ENCODE measurements at regions not wholly inside any gene's neighbourhood (a gene's known extent, or its start where the extent isn't known, plus 50 kb on each side); places are given as distances from the start of the nearest gene placed in this dataset.

DNA sequence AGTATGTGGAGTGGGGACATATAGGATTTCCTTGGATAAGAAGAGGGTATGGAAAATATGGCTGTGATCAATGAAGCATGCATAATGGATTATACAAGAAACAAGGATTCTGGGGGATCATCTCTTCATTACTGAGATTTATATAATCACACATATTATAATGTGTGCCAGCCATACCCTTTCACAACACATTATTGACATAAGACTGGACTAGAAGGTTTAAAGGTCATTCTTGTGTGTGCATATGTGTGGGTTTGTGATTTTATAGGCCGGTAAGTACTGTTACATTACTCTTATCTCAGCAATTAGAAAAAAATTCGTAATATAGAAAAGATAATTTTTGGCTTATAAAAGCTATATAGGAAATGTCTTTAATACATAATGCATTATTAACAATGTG is 62.2 kb upstream of the DCC start:
- Histone ChIP-seq H3K4me3 (no peak overlapping the region), H3K4me2 (no peak overlapping the region), H3K9me3 (no peaks in the 10 kb centered on the region), H3K27ac (no peak overlapping the region), H3K4me1 (no peaks in the 10 kb centered on the region)
- TF ChIP-seq, protein P1, sequence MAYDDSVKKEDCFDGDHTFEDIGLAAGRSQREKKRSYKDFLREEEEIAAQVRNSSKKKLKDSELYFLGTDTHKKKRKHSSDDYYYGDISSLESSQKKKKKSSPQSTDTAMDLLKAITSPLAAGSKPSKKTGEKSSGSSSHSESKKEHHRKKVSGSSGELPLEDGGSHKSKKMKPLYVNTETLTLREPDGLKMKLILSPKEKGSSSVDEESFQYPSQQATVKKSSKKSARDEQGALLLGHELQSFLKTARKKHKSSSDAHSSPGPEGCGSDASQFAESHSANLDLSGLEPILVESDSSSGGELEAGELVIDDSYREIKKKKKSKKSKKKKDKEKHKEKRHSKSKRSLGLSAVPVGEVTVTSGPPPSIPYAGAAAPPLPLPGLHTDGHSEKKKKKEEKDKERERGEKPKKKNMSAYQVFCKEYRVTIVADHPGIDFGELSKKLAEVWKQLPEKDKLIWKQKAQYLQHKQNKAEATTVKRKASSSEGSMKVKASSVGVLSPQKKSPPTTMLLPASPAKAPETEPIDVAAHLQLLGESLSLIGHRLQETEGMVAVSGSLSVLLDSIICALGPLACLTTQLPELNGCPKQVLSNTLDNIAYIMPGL (CRISPR knock-in tag; IDR thresholded peaks at IDR 0.05; ENCODE audit: borderline replicate concordance), result no peak
- TF ChIP-seq KDM1A (IDR thresholded peaks at IDR 0.05; ENCODE audit: low read depth), result no peak
- TF ChIP-seq KDM5A (IDR thresholded peaks at IDR 0.05), result no peak
- no peak for TF ChIP-seq JUNB (IDR thresholded peaks at IDR 0.05)
- no peak for TF ChIP-seq PHF8 (IDR thresholded peaks at IDR 0.05; ENCODE audit: borderline replicate concordance, low read depth)
- TF ChIP-seq RFX5 (IDR thresholded peaks at IDR 0.05), result no peak
- no peak for TF ChIP-seq JUN (IDR thresholded peaks at IDR 0.05)
- TF ChIP-seq FOXS1 (CRISPR knock-in tag; IDR thresholded peaks at IDR 0.05), result no peak
- TF ChIP-seq MYC (IDR thresholded peaks at IDR 0.05; ENCODE audit: borderline replicate concordance, low read length), result no peak
- no peak for TF ChIP-seq EHMT2 (IDR thresholded peaks at IDR 0.05; ENCODE audit: low read depth)
- TF ChIP-seq, protein P2, sequence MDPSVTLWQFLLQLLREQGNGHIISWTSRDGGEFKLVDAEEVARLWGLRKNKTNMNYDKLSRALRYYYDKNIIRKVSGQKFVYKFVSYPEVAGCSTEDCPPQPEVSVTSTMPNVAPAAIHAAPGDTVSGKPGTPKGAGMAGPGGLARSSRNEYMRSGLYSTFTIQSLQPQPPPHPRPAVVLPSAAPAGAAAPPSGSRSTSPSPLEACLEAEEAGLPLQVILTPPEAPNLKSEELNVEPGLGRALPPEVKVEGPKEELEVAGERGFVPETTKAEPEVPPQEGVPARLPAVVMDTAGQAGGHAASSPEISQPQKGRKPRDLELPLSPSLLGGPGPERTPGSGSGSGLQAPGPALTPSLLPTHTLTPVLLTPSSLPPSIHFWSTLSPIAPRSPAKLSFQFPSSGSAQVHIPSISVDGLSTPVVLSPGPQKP (IDR thresholded peaks at IDR 0.05; ENCODE audit: low read depth, low read length), result no peak
- TF ChIP-seq TP53 (CRISPR knock-in tag; IDR thresholded peaks at IDR 0.05), result no peak
- TF ChIP-seq RNF2 (IDR thresholded peaks at IDR 0.05; ENCODE audit: borderline replicate concordance, low read depth), result no peak
- ChIA-PET CTCF (no interaction called here), POLR2A (no interaction called here)
- no peak for ATAC-seq
- no peak for FAIRE-seq
- 10% methylated on average over 2 of the region's 2 CpGs for WGBS (ENCODE audit: missing lambda C conversion rate)
- no peak for DNase-seq (ENCODE audit: low read depth in 1 of 2, low spot score in 1 of 2)

DNA sequence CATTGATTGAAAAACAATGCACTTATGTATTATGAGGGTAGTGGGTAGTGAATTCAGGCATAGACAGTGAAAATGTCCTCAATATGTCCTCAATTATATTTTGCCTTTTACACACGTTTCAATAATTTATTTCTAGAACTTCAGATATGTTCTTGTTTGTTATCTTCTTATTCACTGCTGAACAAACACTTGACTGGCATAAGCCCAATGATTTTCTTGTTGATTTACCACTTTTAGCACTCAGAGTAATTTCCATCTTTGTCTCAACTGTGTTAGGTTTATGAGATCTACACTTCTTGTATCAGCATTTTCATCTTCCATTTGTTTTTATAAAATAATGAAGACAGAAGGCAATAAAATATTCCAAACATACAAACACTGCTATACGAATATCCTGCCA is 61.8 kb upstream of the DCC start:
- no peak overlapping the region for H3K4me3 ChIP-seq
- H3K9me3 ChIP-seq, result no peaks in the 10 kb centered on the region
- WGBS (ENCODE audit: missing lambda C conversion rate), result 12% methylated on average over 2 of the region's 2 CpGs
- no peak for ATAC-seq
- CTCF ChIA-PET, result no interaction called here
- DNase-seq (ENCODE audit: low read depth in 1 of 2, low spot score in 1 of 2), result no peak
- no peaks in the 10 kb centered on the region for H3K4me1 ChIP-seq
- TF ChIP-seq CBX2 (IDR thresholded peaks at IDR 0.05; ENCODE audit: borderline replicate concordance, low read depth), result no peak
- no peak for TF ChIP-seq RAD21 (conservative IDR thresholded peaks at IDR 0.05 in 1 of 2, IDR thresholded peaks at IDR 0.05 in 1 of 2)
- TF ChIP-seq RFX5 (IDR thresholded peaks at IDR 0.05), result no peak
- TF ChIP-seq FOSL2 (IDR thresholded peaks at IDR 0.05), result no peak
- no peak for TF ChIP-seq FOSL2 (CRISPR knock-in tag; IDR thresholded peaks at IDR 0.05)
- no peak for TF ChIP-seq TFCP2L1 (CRISPR knock-in tag; IDR thresholded peaks at IDR 0.05)
- TF ChIP-seq MAFK (IDR thresholded peaks at IDR 0.05; ENCODE audit: partially characterized antibody), result no peak
- no peak for TF ChIP-seq FOXS1 (CRISPR knock-in tag; IDR thresholded peaks at IDR 0.05)
- no peak for TF ChIP-seq CHD2 (IDR thresholded peaks at IDR 0.05; ENCODE audit: low read length, partially characterized antibody)
- TF ChIP-seq CBX8 (IDR thresholded peaks at IDR 0.05), result no peak
- no peak for TF ChIP-seq RARB (CRISPR knock-in tag; IDR thresholded peaks at IDR 0.05)
- no peak for TF ChIP-seq ZC3H11A (IDR thresholded peaks at IDR 0.05)
- no peak for TF ChIP-seq CEBPB (IDR thresholded peaks at IDR 0.05)
- TF ChIP-seq, protein P3, sequence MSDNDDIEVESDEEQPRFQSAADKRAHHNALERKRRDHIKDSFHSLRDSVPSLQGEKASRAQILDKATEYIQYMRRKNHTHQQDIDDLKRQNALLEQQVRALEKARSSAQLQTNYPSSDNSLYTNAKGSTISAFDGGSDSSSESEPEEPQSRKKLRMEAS (IDR thresholded peaks at IDR 0.05), result no peak
- TF ChIP-seq ZNF302 (CRISPR knock-in tag; IDR thresholded peaks at IDR 0.05), result no peak
- no peak for TF ChIP-seq KDM1A (IDR thresholded peaks at IDR 0.05; ENCODE audit: low read depth)
- no peak for TF ChIP-seq RCOR1 (IDR thresholded peaks at IDR 0.05; ENCODE audit: low read depth, low read length)
- no peak for TF ChIP-seq HEYL (CRISPR knock-in tag; IDR thresholded peaks at IDR 0.05)
- no peak for FAIRE-seq
- POLR2A ChIA-PET, result no interaction called here
- no peak overlapping the region for H3K4me2 ChIP-seq
- no peak overlapping the region for H3K27ac ChIP-seq

Measured in A549 (cell line).